HG03378 (cell line): ENCODE measurements at regions not wholly inside any gene's neighbourhood (a gene's known extent, or its start where the extent isn't known, plus 50 kb on each side); places are given as distances from the start of the nearest gene placed in this dataset.
"Not testable (repeated sequence)": the region's sequence is repeated elsewhere in the genome, so short reads cannot be mapped to it uniquely, and the experiment has no call there.

Experiments used
- ATAC-seq: cut with Tn5 transposase; IDR thresholded peaks from one replicate; pipeline ENCODE4 v1.9.1; 2021; ENCODE audit warnings: mild to moderate bottlenecking, moderate library complexity; ENCODE audit not compliant: unreplicated experiment

- ATAC-seq = no peak
Observed at GRCh38 chr9:28410411-28410810, 837.1 kb upstream of the C9orf72 start.

GRCh38 chr9:28413471-28413870 lies 840.2 kb upstream of the C9orf72 start:
- no peak for ATAC-seq

GRCh38 chr9:28423255-28423654 lies 850.0 kb upstream of the C9orf72 start:
- no peak for ATAC-seq

- no peak for ATAC-seq
Observed at GRCh38 chr9:28435456-28435855, 862.2 kb upstream of the C9orf72 start.

- ATAC-seq = no peak
Observed at GRCh38 chr9:28439688-28440087, 866.4 kb upstream of the C9orf72 start.

GRCh38 chr9:28443461-28443860 lies 870.2 kb upstream of the C9orf72 start:
- ATAC-seq = no peak

- no peak for ATAC-seq
Observed at GRCh38 chr9:28444637-28445036, 871.4 kb upstream of the C9orf72 start.

- ATAC-seq = no peak
Observed at GRCh38 chr9:28445211-28445610, 871.9 kb upstream of the C9orf72 start.

GRCh38 chr9:28453918-28454317 lies 880.6 kb upstream of the C9orf72 start:
- ATAC-seq = no peak

- ATAC-seq = no peak
Observed at GRCh38 chr9:28456861-28457260, 883.6 kb upstream of the C9orf72 start.

GRCh38 chr9:28464481-28465216 lies 891.4 kb upstream of the C9orf72 start:
- no peak for ATAC-seq

GRCh38 chr9:28471261-28471660 lies 898.0 kb upstream of the C9orf72 start:
- ATAC-seq = no peak

GRCh38 chr9:28487561-28487960 lies 914.3 kb upstream of the C9orf72 start:
- ATAC-seq = no peak

- ATAC-seq = no peak
Observed at GRCh38 chr9:28491121-28491520, 917.8 kb upstream of the C9orf72 start.

- not testable (repeated sequence) for ATAC-seq
Observed at GRCh38 chr9:28498168-28498567, 924.9 kb upstream of the C9orf72 start.

GRCh38 chr9:28502189-28502588 lies 928.9 kb upstream of the C9orf72 start:
- ATAC-seq = no peak

- ATAC-seq = no peak
Observed at GRCh38 chr9:28502741-28503140, 929.5 kb upstream of the C9orf72 start.

GRCh38 chr9:28503573-28503972 lies 930.3 kb upstream of the C9orf72 start:
- ATAC-seq = no peak

- no peak for ATAC-seq
Observed at GRCh38 chr9:28518439-28518838, 945.2 kb upstream of the C9orf72 start.

- not testable (repeated sequence) for ATAC-seq
Observed at GRCh38 chr9:28524309-28524708, 951.0 kb upstream of the C9orf72 start.

GRCh38 chr9:28528049-28528448 lies 954.8 kb upstream of the C9orf72 start:
- no peak for ATAC-seq

- ATAC-seq = no peak
Observed at GRCh38 chr9:28538132-28538531, 964.9 kb upstream of the C9orf72 start.

- ATAC-seq = no peak
Observed at GRCh38 chr9:28539434-28540070, 966.3 kb upstream of the C9orf72 start.
